SK-N-SH (cell line): ENCODE measurements at regions not wholly inside any gene's neighbourhood (a gene's known extent, or its start where the extent isn't known, plus 50 kb on each side); places are given as distances from the start of the nearest gene placed in this dataset.

ENCODE experiments used
- CTCF ChIA-PET: fragments of 300-600, 350-600 bp; formaldehyde crosslinking; extraction: SDS; loops from one replicate; lab custom pipeline; 2021; lab: Yijun Ruan, JAX
- POLR2A ChIA-PET: fragments of 350-600 bp; sonication (Branson Sonifier 250); formaldehyde crosslinking; extraction: SDS; loops from one replicate; lab custom pipeline; 2020; ENCODE audit warnings: antibody characterized with exemption, inconsistent platforms; lab: Yijun Ruan, JAX
- DNase-seq: peaks from one replicate; pipeline ENCODE4 v3.0.0; 2012
- H2AFZ ChIP-seq: fragments of 200-600 bp; sonication (generic); 2 replicates; pipeline ENCODE4 v1.8.1; 2016; ENCODE audit warnings: antibody characterized with exemption, mild to moderate bottlenecking, low read depth
- H3F3A ChIP-seq: fragments of 200-600 bp; sonication (generic); replicated peaks from 2 replicates; pipeline ENCODE3; 2016; ENCODE audit warnings: antibody characterized with exemption, mild to moderate bottlenecking; ENCODE audit not compliant: insufficient read depth
- H3K27ac ChIP-seq, 2 experiments: fragments of 200-500 bp in 1 of 2; fragments of 200-600 bp in 1 of 2; sonication (Bioruptor generic) in 1 of 2; sonication (generic), shearing (Covaris generic) in 1 of 2; 2 replicates each; pipeline versions ENCODE4 v1.5.1 to v1.6.1; 2014 to 2016; ENCODE audit warnings: low read depth in 2 of 2, inconsistent platforms in 1 of 2, low read length in 1 of 2, mild to moderate bottlenecking in 1 of 2, mixed read lengths in 1 of 2
- H3K27me3 ChIP-seq: fragments of 200-600 bp; sonication (generic), shearing (Covaris generic); 2 replicates; pipeline ENCODE4 v1.6.1; 2016; ENCODE audit warnings: mixed run types; ENCODE audit not compliant: insufficient read depth
- H3K36me3 ChIP-seq, 2 experiments: fragments of 200-500 bp in 1 of 2; fragments of 200-600 bp in 1 of 2; sonication (Bioruptor generic) in 1 of 2; sonication (generic) in 1 of 2; replicated peaks in 1 of 2; 2 replicates each; pipeline versions ENCODE3 to v1.5.1; 2014 to 2016; ENCODE audit warnings: low read length in 1 of 2, mild to moderate bottlenecking in 1 of 2; ENCODE audit not compliant: insufficient read depth in 2 of 2, control insufficient read depth in 1 of 2
- H3K4me1 ChIP-seq, 2 experiments: fragments of 200-500 bp in 1 of 2; fragments of 200-600 bp in 1 of 2; sonication (Bioruptor generic) in 1 of 2; sonication (generic), shearing (Covaris generic) in 1 of 2; 2 replicates each; pipeline versions ENCODE4 v1.5.1 to v1.6.1; 2014 to 2016; ENCODE audit warnings: low read depth in 1 of 2, low read length in 1 of 2, mixed run types in 1 of 2; ENCODE audit not compliant: insufficient read depth in 2 of 2, control insufficient read depth in 1 of 2
- H3K4me2 ChIP-seq: fragments of 200-600 bp; sonication (generic), shearing (Covaris generic); 2 replicates; pipeline ENCODE4 v1.6.1; 2017; ENCODE audit warnings: mixed run types
- H3K4me3 ChIP-seq, 2 experiments: fragments of 200-500 bp in 1 of 2; fragments of 200-600 bp in 1 of 2; sonication (Bioruptor generic) in 1 of 2; sonication (generic), shearing (Covaris generic) in 1 of 2; 2 replicates each; pipeline versions ENCODE4 v1.5.1 to v1.8.1; 2014 to 2016; ENCODE audit warnings: low read depth in 2 of 2, inconsistent platforms in 1 of 2, low read length in 1 of 2, mild to moderate bottlenecking in 1 of 2, mixed read lengths in 1 of 2, moderate library complexity in 1 of 2
- H3K79me2 ChIP-seq: fragments of 200-600 bp; sonication (generic); 2 replicates; pipeline ENCODE4 v1.8.1; 2017; ENCODE audit warnings: mild to moderate bottlenecking; ENCODE audit not compliant: insufficient read depth
- H3K9ac ChIP-seq: fragments of 200-600 bp; sonication (generic); 2 replicates; pipeline ENCODE4 v1.6.1; 2017; ENCODE audit warnings: mixed run types
- H3K9me2 ChIP-seq: fragments of 200-600 bp; sonication (generic); 2 replicates; pipeline ENCODE4 v1.6.1; 2017; ENCODE audit warnings: mixed run types
- H3K9me3 ChIP-seq: fragments of 200-600 bp; sonication (generic); 2 replicates; pipeline ENCODE4 v1.6.1; 2017; ENCODE audit warnings: mixed run types, mild to moderate bottlenecking, moderate library complexity
- H4K20me1 ChIP-seq: fragments of 200-600 bp; sonication (generic); 2 replicates; pipeline ENCODE4 v1.6.1; 2017; ENCODE audit warnings: mild to moderate bottlenecking, mixed run types; ENCODE audit not compliant: insufficient read depth
- CHD2 ChIP-seq: fragments of 150-350 bp; IDR thresholded peaks from 2 replicates; pipeline ENCODE4 v1.6.1; 2018; ENCODE audit warnings: low read length; ENCODE audit not compliant: partially characterized antibody
- CTCF ChIP-seq: fragments of 200-600 bp; sonication (generic); IDR thresholded peaks from 2 replicates; pipeline ENCODE4 v1.6.1; 2017; ENCODE audit warnings: antibody characterized with exemption, mild to moderate bottlenecking, moderate library complexity
- ELF1 ChIP-seq: IDR thresholded peaks from 2 replicates; pipeline ENCODE4 v1.4.0; 2012
- FOSL2 ChIP-seq: IDR thresholded peaks from 2 replicates; pipeline ENCODE4 v1.4.0; 2012; ENCODE audit warnings: low read depth, mild to moderate bottlenecking, moderate library complexity, borderline replicate concordance
- FOXM1 ChIP-seq: IDR thresholded peaks from 2 replicates; pipeline ENCODE4 v1.4.0; 2012; ENCODE audit warnings: low read depth, mild to moderate bottlenecking
- GATA2 ChIP-seq: sonication (generic); formaldehyde crosslinking; IDR thresholded peaks from 2 replicates; pipeline ENCODE4 v1.5.0; 2020; ENCODE audit warnings: mild to moderate bottlenecking, missing genetic modification reagents
- IRF3 ChIP-seq: fragments of 150-350 bp; IDR thresholded peaks from 2 replicates; pipeline ENCODE4 v1.6.1; 2016; ENCODE audit warnings: mild to moderate bottlenecking, low read depth, low read length
- NRF1 ChIP-seq: IDR thresholded peaks from 2 replicates; pipeline ENCODE4 v1.6.1; 2012; ENCODE audit warnings: low read depth, mild to moderate bottlenecking, low read length
- PBX3 ChIP-seq: IDR thresholded peaks from 2 replicates; pipeline ENCODE4; 2012
- POLR2AphosphoS5 ChIP-seq: IDR thresholded peaks from 2 replicates; pipeline ENCODE4 v1.6.1; 2012; ENCODE audit warnings: low read depth, low read length
- RCOR1 ChIP-seq: fragments of 150-350 bp; IDR thresholded peaks from 2 replicates; pipeline ENCODE4 v1.6.1; 2017; ENCODE audit warnings: antibody characterized with exemption, low read length
- RFX5 ChIP-seq: IDR thresholded peaks from 2 replicates; pipeline ENCODE4 v1.6.1; 2012; ENCODE audit warnings: mild to moderate bottlenecking, improper control_type of control experiment, low read length
- RXRA ChIP-seq: IDR thresholded peaks from 2 replicates; pipeline ENCODE4 v1.4.0; 2012; ENCODE audit warnings: low read depth, mild to moderate bottlenecking, borderline replicate concordance
- TAF1 ChIP-seq: IDR thresholded peaks from 2 replicates; pipeline ENCODE4 v1.6.1; 2012; ENCODE audit warnings: low read depth, mild to moderate bottlenecking, low read length, moderate library complexity, borderline replicate concordance
- TCF12 ChIP-seq: IDR thresholded peaks from 2 replicates; pipeline ENCODE4 v1.4.0; 2012
- USF2 ChIP-seq: fragments of 150-350 bp; IDR thresholded peaks from 2 replicates; pipeline ENCODE4 v1.6.1; 2017; ENCODE audit warnings: antibody characterized with exemption, low read length, low read depth, borderline replicate concordance
- YY1 ChIP-seq: IDR thresholded peaks from 2 replicates; pipeline ENCODE4 v1.4.0; 2012; ENCODE audit warnings: low read depth, mild to moderate bottlenecking
- WGBS: methylation state at CpG from one replicate; pipeline ENCODE4 v1.1.6; 2017; ENCODE audit warnings: low lambda C conversion rate; 5-methylcytosine and 5-hydroxymethylcytosine counted together
- TF ChIP-seq, protein P1 (sequence below): IDR thresholded peaks from 2 replicates; pipeline ENCODE4 v1.4.0; 2012; ENCODE audit warnings: low read depth, borderline replicate concordance

DNA sequence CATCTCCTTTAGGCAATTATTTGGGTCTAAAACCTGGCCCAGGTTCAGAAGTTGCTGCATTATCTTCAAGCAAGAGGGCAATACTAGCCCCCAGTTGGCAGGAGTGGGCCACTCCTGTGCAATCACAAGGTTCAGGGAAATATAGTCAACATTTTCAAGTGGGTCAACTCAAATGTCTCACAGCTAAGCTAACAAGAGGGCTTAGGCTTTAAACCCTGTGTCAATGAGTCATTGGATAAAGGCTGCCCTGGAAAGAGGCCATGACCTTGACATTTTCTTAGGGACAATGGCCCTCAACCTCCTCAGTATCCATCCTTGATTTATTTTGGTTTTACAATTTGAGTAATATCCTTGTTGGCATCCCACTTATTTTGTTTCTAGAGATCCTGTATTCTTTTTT lies 73.5 kb upstream of the DCP1A start:
- Histone ChIP-seq H3K79me2 (no peaks in the 10 kb centered on the region), H3K4me1 (no peaks in the 10 kb centered on the region; a peak in 1 of 4 replicates), H3K27me3 (no peaks in the 10 kb centered on the region), H4K20me1 (no peaks in the 10 kb centered on the region), H2AFZ (no peak overlapping the region), H3K9ac (no peak overlapping the region), H3K27ac (no peak overlapping the region), H3F3A (no peaks in the 10 kb centered on the region), H3K9me3 (no peaks in the 10 kb centered on the region), H3K4me2 (no peak overlapping the region), H3K9me2 (no peaks in the 10 kb centered on the region), H3K36me3 (no peaks in the 10 kb centered on the region), H3K4me3 (no peak overlapping the region)
- POLR2A ChIA-PET: no interaction called here
- DNase-seq: no peak
- CTCF ChIA-PET: no interaction called here
- TF ChIP-seq POLR2AphosphoS5 (no peak), IRF3 (no peak), PBX3 (no peak), FOXM1 (no peak), YY1 (no peak), RCOR1 (no peak), NRF1 (no peak), TAF1 (no peak), TCF12 (no peak)

DNA sequence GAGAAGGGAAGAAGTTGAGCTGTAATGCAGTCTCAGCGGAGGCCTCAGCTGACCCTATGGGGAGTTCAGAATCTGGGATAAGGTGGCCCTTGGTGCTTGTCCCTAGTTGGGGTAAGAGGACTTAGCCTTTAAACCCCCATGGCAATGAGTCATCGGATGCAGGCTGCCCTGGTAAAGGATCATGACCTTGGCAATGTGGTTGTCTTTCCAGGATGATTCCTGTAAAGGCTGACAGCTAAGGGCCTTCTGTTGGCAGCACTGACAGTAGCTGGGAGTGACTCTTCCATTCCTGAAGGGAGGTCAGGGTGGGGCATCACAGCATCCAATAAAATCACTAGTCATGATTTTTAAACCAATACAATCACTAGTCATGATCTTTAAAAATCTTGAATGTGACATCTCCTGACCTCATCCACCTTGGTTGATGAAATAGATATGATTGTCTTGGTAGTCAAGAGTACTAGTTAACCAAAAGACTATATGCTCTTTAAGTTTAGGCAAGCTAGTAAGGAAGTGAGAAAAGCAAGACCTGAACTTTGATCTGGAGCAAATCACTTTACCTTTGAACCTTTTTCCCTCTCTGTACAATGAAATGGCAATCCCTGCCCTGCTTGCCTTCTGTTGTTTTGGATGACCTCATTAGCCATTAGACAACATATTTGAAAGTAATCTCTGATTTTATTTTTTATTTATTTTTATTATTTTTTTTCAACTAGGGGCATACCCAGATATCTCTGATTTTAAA lies 71.3 kb upstream of the CACNA1D start:
- CTCF ChIA-PET: no interaction called here
- no peak for DNase-seq

More for the DNA sequence above, 71.3 kb upstream of the CACNA1D start:
- Histone ChIP-seq H3K4me1 (no peaks in the 10 kb centered on the region), H3K27ac (no peak overlapping the region), H4K20me1 (no peaks in the 10 kb centered on the region), H3F3A (no peaks in the 10 kb centered on the region), H3K9ac (no peak overlapping the region), H3K27me3 (no peaks in the 10 kb centered on the region), H3K9me2 (no peaks in the 10 kb centered on the region), H3K4me2 (no peak overlapping the region), H3K36me3 (no peaks in the 10 kb centered on the region), H3K4me3 (no peak overlapping the region), H3K9me3 (no peaks in the 10 kb centered on the region), H3K79me2 (no peaks in the 10 kb centered on the region), H2AFZ (no peak overlapping the region)
- POLR2A ChIA-PET: no interaction called here
- TF ChIP-seq POLR2AphosphoS5 (no peak), RFX5 (no peak), USF2 (no peak), CHD2 (no peak), GATA2 (CRISPR knock-in tag) (no peak), ELF1 (no peak), FOSL2 (no peak), TAF1 (no peak), CTCF (no peak), RXRA (no peak)
- TF ChIP-seq, protein P1, sequence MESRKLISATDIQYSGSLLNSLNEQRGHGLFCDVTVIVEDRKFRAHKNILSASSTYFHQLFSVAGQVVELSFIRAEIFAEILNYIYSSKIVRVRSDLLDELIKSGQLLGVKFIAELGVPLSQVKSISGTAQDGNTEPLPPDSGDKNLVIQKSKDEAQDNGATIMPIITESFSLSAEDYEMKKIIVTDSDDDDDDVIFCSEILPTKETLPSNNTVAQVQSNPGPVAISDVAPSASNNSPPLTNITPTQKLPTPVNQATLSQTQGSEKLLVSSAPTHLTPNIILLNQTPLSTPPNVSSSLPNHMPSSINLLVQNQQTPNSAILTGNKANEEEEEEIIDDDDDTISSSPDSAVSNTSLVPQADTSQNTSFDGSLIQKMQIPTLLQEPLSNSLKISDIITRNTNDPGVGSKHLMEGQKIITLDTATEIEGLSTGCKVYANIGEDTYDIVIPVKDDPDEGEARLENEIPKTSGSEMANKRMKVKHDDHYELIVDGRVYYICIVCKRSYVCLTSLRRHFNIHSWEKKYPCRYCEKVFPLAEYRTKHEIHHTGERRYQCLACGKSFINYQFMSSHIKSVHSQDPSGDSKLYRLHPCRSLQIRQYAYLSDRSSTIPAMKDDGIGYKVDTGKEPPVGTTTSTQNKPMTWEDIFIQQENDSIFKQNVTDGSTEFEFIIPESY: no peak
- 40% methylated on average over 2 of the region's 2 CpGs for WGBS
